SK-N-SH (cell line): ENCODE measurements at regions not wholly inside any gene's neighbourhood (a gene's known extent, or its start where the extent isn't known, plus 50 kb on each side); places are given as distances from the start of the nearest gene placed in this dataset.

Source experiments
- CTCF ChIA-PET: fragments of 300-600, 350-600 bp; formaldehyde crosslinking; extraction: SDS; loops from one replicate; lab custom pipeline; 2021; lab: Yijun Ruan, JAX
- POLR2A ChIA-PET: fragments of 350-600 bp; sonication (Branson Sonifier 250); formaldehyde crosslinking; extraction: SDS; loops from one replicate; lab custom pipeline; 2020; ENCODE audit warnings: antibody characterized with exemption, inconsistent platforms; lab: Yijun Ruan, JAX
- DNase-seq: peaks from one replicate; pipeline ENCODE4 v3.0.0; 2012
- H2AFZ ChIP-seq: fragments of 200-600 bp; sonication (generic); 2 replicates; pipeline ENCODE4 v1.8.1; 2016; ENCODE audit warnings: antibody characterized with exemption, mild to moderate bottlenecking, low read depth
- H3F3A ChIP-seq: fragments of 200-600 bp; sonication (generic); replicated peaks from 2 replicates; pipeline ENCODE3; 2016; ENCODE audit warnings: antibody characterized with exemption, mild to moderate bottlenecking; ENCODE audit not compliant: insufficient read depth
- H3K27ac ChIP-seq, 2 experiments: fragments of 200-500 bp in 1 of 2; fragments of 200-600 bp in 1 of 2; sonication (Bioruptor generic) in 1 of 2; sonication (generic), shearing (Covaris generic) in 1 of 2; 2 replicates each; pipeline versions ENCODE4 v1.5.1 to v1.6.1; 2014 to 2016; ENCODE audit warnings: low read depth in 2 of 2, inconsistent platforms in 1 of 2, low read length in 1 of 2, mild to moderate bottlenecking in 1 of 2, mixed read lengths in 1 of 2
- H3K27me3 ChIP-seq: fragments of 200-600 bp; sonication (generic), shearing (Covaris generic); 2 replicates; pipeline ENCODE4 v1.6.1; 2016; ENCODE audit warnings: mixed run types; ENCODE audit not compliant: insufficient read depth
- H3K36me3 ChIP-seq, 2 experiments: fragments of 200-500 bp in 1 of 2; fragments of 200-600 bp in 1 of 2; sonication (Bioruptor generic) in 1 of 2; sonication (generic) in 1 of 2; replicated peaks in 1 of 2; 2 replicates each; pipeline versions ENCODE3 to v1.5.1; 2014 to 2016; ENCODE audit warnings: low read length in 1 of 2, mild to moderate bottlenecking in 1 of 2; ENCODE audit not compliant: insufficient read depth in 2 of 2, control insufficient read depth in 1 of 2
- H3K4me1 ChIP-seq, 2 experiments: fragments of 200-500 bp in 1 of 2; fragments of 200-600 bp in 1 of 2; sonication (Bioruptor generic) in 1 of 2; sonication (generic), shearing (Covaris generic) in 1 of 2; 2 replicates each; pipeline versions ENCODE4 v1.5.1 to v1.6.1; 2014 to 2016; ENCODE audit warnings: low read depth in 1 of 2, low read length in 1 of 2, mixed run types in 1 of 2; ENCODE audit not compliant: insufficient read depth in 2 of 2, control insufficient read depth in 1 of 2
- H3K4me2 ChIP-seq: fragments of 200-600 bp; sonication (generic), shearing (Covaris generic); 2 replicates; pipeline ENCODE4 v1.6.1; 2017; ENCODE audit warnings: mixed run types
- H3K4me3 ChIP-seq, 2 experiments: fragments of 200-500 bp in 1 of 2; fragments of 200-600 bp in 1 of 2; sonication (Bioruptor generic) in 1 of 2; sonication (generic), shearing (Covaris generic) in 1 of 2; 2 replicates each; pipeline versions ENCODE4 v1.5.1 to v1.8.1; 2014 to 2016; ENCODE audit warnings: low read depth in 2 of 2, inconsistent platforms in 1 of 2, low read length in 1 of 2, mild to moderate bottlenecking in 1 of 2, mixed read lengths in 1 of 2, moderate library complexity in 1 of 2
- H3K79me2 ChIP-seq: fragments of 200-600 bp; sonication (generic); 2 replicates; pipeline ENCODE4 v1.8.1; 2017; ENCODE audit warnings: mild to moderate bottlenecking; ENCODE audit not compliant: insufficient read depth
- H3K9ac ChIP-seq: fragments of 200-600 bp; sonication (generic); 2 replicates; pipeline ENCODE4 v1.6.1; 2017; ENCODE audit warnings: mixed run types
- H3K9me2 ChIP-seq: fragments of 200-600 bp; sonication (generic); 2 replicates; pipeline ENCODE4 v1.6.1; 2017; ENCODE audit warnings: mixed run types
- H3K9me3 ChIP-seq: fragments of 200-600 bp; sonication (generic); 2 replicates; pipeline ENCODE4 v1.6.1; 2017; ENCODE audit warnings: mixed run types, mild to moderate bottlenecking, moderate library complexity
- H4K20me1 ChIP-seq: fragments of 200-600 bp; sonication (generic); 2 replicates; pipeline ENCODE4 v1.6.1; 2017; ENCODE audit warnings: mild to moderate bottlenecking, mixed run types; ENCODE audit not compliant: insufficient read depth
- CHD2 ChIP-seq: fragments of 150-350 bp; IDR thresholded peaks from 2 replicates; pipeline ENCODE4 v1.6.1; 2018; ENCODE audit warnings: low read length; ENCODE audit not compliant: partially characterized antibody
- CTCF ChIP-seq: fragments of 200-600 bp; sonication (generic); IDR thresholded peaks from 2 replicates; pipeline ENCODE4 v1.6.1; 2017; ENCODE audit warnings: antibody characterized with exemption, mild to moderate bottlenecking, moderate library complexity
- ELF1 ChIP-seq: IDR thresholded peaks from 2 replicates; pipeline ENCODE4 v1.4.0; 2012
- EP300 ChIP-seq, 2 experiments: IDR thresholded peaks; 2 replicates each; pipeline versions ENCODE4 v1.4.0 to v1.6.1; 2012; ENCODE audit warnings: borderline replicate concordance in 1 of 2, low read depth in 1 of 2, low read length in 1 of 2
- FOSL2 ChIP-seq: IDR thresholded peaks from 2 replicates; pipeline ENCODE4 v1.4.0; 2012; ENCODE audit warnings: low read depth, mild to moderate bottlenecking, moderate library complexity, borderline replicate concordance
- FOXJ3 ChIP-seq: sonication (generic); formaldehyde crosslinking; IDR thresholded peaks from 2 replicates; pipeline ENCODE4 v1.5.1; 2020; ENCODE audit warnings: mild to moderate bottlenecking, missing genetic modification reagents
- POLR2AphosphoS5 ChIP-seq: IDR thresholded peaks from 2 replicates; pipeline ENCODE4 v1.6.1; 2012; ENCODE audit warnings: low read depth, low read length
- REST ChIP-seq: IDR thresholded peaks from 2 replicates; pipeline ENCODE4 v1.6.1; 2012; ENCODE audit warnings: mild to moderate bottlenecking, low read depth, low read length, moderate library complexity
- RFX5 ChIP-seq: IDR thresholded peaks from 2 replicates; pipeline ENCODE4 v1.6.1; 2012; ENCODE audit warnings: mild to moderate bottlenecking, improper control_type of control experiment, low read length
- RXRA ChIP-seq: IDR thresholded peaks from 2 replicates; pipeline ENCODE4 v1.4.0; 2012; ENCODE audit warnings: low read depth, mild to moderate bottlenecking, borderline replicate concordance
- TCF12 ChIP-seq: IDR thresholded peaks from 2 replicates; pipeline ENCODE4 v1.4.0; 2012
- YY1 ChIP-seq: IDR thresholded peaks from 2 replicates; pipeline ENCODE4 v1.4.0; 2012; ENCODE audit warnings: low read depth, mild to moderate bottlenecking
- WGBS: methylation state at CpG from one replicate; pipeline ENCODE4 v1.1.6; 2017; ENCODE audit warnings: low lambda C conversion rate; 5-methylcytosine and 5-hydroxymethylcytosine counted together

- no peaks in the 10 kb centered on the region for H3K9me3 ChIP-seq
- no peaks in the 10 kb centered on the region for H3F3A ChIP-seq
- no peaks in the 10 kb centered on the region for H3K9me2 ChIP-seq
- H3K4me2 ChIP-seq = no peak overlapping the region
- no peak for DNase-seq
- no peaks in the 10 kb centered on the region for H3K36me3 ChIP-seq
- H3K27me3 ChIP-seq = no peaks in the 10 kb centered on the region
- no peak overlapping the region for H3K4me3 ChIP-seq
- H3K27ac ChIP-seq = no peak overlapping the region
- TF ChIP-seq CTCF = no peak
- TF ChIP-seq FOXJ3 = no peak
- TF ChIP-seq REST = no peak
- TF ChIP-seq CHD2 = no peak
- TF ChIP-seq TCF12 = no peak
- TF ChIP-seq YY1 = no peak
- no peaks in the 10 kb centered on the region for H4K20me1 ChIP-seq
- H3K9ac ChIP-seq = no peak overlapping the region
- ChIA-PET POLR2A (no interaction called here), CTCF (interaction anchor here (3.1 kb wide), 1 partner anchor 12 kb away, joined by 16 read pairs; no protein-coding TSS in a partner anchor)
- no peak overlapping the region for H2AFZ ChIP-seq
- H3K4me1 ChIP-seq = no peaks in the 10 kb centered on the region; a peak in 1 of 4 replicates
- no peaks in the 10 kb centered on the region for H3K79me2 ChIP-seq
- WGBS = 89% methylated on average over 1 of the region's 1 CpG
These were observed 1707.7 kb downstream of the BRINP3 start for GRCh38 chr1:188769936-188770335.

- H3K36me3 ChIP-seq = no peaks in the 10 kb centered on the region
- H3K27ac ChIP-seq = no peak overlapping the region
- H3K4me3 ChIP-seq = no peak overlapping the region
- H3F3A ChIP-seq = peaks cover 4% of the 10 kb centered on the region
- H3K9me3 ChIP-seq = 0 out of 2 replicates have a peak, but pooled peaks cover 4% of the 10 kb centered on the region
- CTCF ChIA-PET = interaction anchor here (0.6 to 1.2 kb wide), 2 partner anchors 13 to 161 kb away, joined by 3 read pairs; no protein-coding TSS in a partner anchor
- DNase-seq = no peak
- POLR2A ChIA-PET = no interaction called here
- no peak overlapping the region for H3K9ac ChIP-seq
- H3K9me2 ChIP-seq = no peaks in the 10 kb centered on the region
- no peak overlapping the region for H3K4me2 ChIP-seq
- TF ChIP-seq EP300 (IDR thresholded peaks at IDR 0.05; ENCODE audit: borderline replicate concordance in 1 of 2, low read depth in 1 of 2, low read length in 1 of 2) = no peak
- no peak for TF ChIP-seq POLR2AphosphoS5
- no peak for TF ChIP-seq ELF1
- TF ChIP-seq RXRA = no peak
- TF ChIP-seq FOSL2 = no peak
- TF ChIP-seq FOXJ3 = no peak
- TF ChIP-seq RFX5 = no peak
- TF ChIP-seq, all 33 proteins: peak for 0
- 36% methylated on average over 2 of the region's 2 CpGs for WGBS
- Histone ChIP-seq H3K79me2 (no peaks in the 10 kb centered on the region), H3K27me3 (no peaks in the 10 kb centered on the region), H4K20me1 (no peaks in the 10 kb centered on the region), H2AFZ (no peak overlapping the region), H3K4me1 (no peaks in the 10 kb centered on the region)
These were observed 1699.1 kb downstream of the BRINP3 start for GRCh38 chr1:188778578-188778977.
